Gastrocnemius medialis (tissue), 4 donors: ENCODE measurements at regions not wholly inside any gene's neighbourhood (a gene's known extent, or its start where the extent isn't known, plus 50 kb on each side); places are given as distances from the start of the nearest gene placed in this dataset.

Source experiments
- POLR2A ChIP-seq, 2 donors: fragments of 450-650 bp; IDR thresholded peaks; one replicate each; pipeline ENCODE4 v1.6.1; 2017; ENCODE audit warnings: antibody characterized with exemption in 2 of 2, mild to moderate bottlenecking in 2 of 2, moderate library complexity in 2 of 2
- TF ChIP-seq, protein P1 (sequence below), 5 experiments: fragments of 450-650 bp in 3 of 5; fragments of 200-600 bp in 2 of 5; sonication (generic) in 2 of 5; IDR thresholded peaks in 4 of 5; conservative IDR thresholded peaks in 1 of 5; 1 replicate in 4 of 5; 2 replicates in 1 of 5; pipeline ENCODE4 v1.5.1; 2016 to 2019; ENCODE audit warnings: antibody characterized with exemption in 5 of 5, mild to moderate bottlenecking in 3 of 5, moderate library complexity in 3 of 5

- TF ChIP-seq, protein P1, sequence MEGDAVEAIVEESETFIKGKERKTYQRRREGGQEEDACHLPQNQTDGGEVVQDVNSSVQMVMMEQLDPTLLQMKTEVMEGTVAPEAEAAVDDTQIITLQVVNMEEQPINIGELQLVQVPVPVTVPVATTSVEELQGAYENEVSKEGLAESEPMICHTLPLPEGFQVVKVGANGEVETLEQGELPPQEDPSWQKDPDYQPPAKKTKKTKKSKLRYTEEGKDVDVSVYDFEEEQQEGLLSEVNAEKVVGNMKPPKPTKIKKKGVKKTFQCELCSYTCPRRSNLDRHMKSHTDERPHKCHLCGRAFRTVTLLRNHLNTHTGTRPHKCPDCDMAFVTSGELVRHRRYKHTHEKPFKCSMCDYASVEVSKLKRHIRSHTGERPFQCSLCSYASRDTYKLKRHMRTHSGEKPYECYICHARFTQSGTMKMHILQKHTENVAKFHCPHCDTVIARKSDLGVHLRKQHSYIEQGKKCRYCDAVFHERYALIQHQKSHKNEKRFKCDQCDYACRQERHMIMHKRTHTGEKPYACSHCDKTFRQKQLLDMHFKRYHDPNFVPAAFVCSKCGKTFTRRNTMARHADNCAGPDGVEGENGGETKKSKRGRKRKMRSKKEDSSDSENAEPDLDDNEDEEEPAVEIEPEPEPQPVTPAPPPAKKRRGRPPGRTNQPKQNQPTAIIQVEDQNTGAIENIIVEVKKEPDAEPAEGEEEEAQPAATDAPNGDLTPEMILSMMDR (IDR thresholded peaks at IDR 0.05 in 4 of 5, conservative IDR thresholded peaks at IDR 0.05 in 1 of 5) = no peak
- TF ChIP-seq POLR2A (IDR thresholded peaks at IDR 0.05) = no peak
Measured at GRCh38 chr4:175884048-175884447, 72.0 kb upstream of the GPM6A start.
